A673 (cell line): ENCODE measurements at regions not wholly inside any gene's neighbourhood (a gene's known extent, or its start where the extent isn't known, plus 50 kb on each side); places are given as distances from the start of the nearest gene placed in this dataset.

Source experiments
- EZH2 ChIP-seq: fragments of 200-600 bp; sonication (generic); IDR thresholded peaks from 2 replicates; pipeline ENCODE4 v1.6.1; 2017; ENCODE audit warnings: borderline replicate concordance, low read depth, mild to moderate bottlenecking, mixed read lengths, antibody characterized with exemption, low read length; ENCODE audit not compliant: poor library complexity, severe bottlenecking
- TF ChIP-seq, protein P1 (sequence below): fragments of 300-800, 200-600 bp; sonication (generic); conservative IDR thresholded peaks from 2 replicates; pipeline ENCODE4 v1.5.1; 2017; ENCODE audit warnings: low read depth, mild to moderate bottlenecking, antibody characterized with exemption, low read length, moderate library complexity, mixed read lengths

DNA sequence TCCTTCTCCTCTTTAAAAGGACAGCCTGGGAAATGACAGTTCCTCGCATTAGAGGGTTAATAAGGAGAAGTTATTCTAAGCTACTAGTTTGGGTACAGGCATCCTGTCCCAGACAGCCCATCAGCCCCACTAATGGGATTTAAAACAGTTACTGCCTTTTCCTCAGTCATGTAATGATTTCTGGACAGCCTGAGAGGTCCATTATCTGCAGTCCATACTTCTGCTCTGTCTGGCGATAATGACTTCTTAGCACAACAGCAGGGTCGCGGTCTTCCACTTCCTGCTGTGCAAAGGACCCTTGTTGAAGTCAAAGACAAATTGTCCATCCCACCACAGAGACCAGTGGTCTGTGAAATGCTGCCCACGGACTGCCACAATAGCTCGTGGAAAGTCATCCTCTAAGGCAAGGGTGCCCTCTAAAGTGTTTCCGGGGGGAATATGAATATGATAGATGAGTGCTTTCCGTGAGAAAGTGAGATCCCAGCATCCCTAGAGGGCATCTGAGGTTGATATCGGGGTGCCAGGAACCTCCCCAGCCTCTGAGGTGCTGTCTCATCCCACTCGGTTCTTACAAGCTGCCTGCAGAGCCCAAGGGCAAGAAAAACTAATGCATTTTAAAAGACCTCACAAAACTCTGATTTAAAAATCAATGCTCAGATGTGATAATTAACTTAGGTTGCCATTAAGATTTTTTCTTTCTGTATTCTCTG, 100.7 kb downstream of the SHOX2 start:
- TF ChIP-seq, protein P1, sequence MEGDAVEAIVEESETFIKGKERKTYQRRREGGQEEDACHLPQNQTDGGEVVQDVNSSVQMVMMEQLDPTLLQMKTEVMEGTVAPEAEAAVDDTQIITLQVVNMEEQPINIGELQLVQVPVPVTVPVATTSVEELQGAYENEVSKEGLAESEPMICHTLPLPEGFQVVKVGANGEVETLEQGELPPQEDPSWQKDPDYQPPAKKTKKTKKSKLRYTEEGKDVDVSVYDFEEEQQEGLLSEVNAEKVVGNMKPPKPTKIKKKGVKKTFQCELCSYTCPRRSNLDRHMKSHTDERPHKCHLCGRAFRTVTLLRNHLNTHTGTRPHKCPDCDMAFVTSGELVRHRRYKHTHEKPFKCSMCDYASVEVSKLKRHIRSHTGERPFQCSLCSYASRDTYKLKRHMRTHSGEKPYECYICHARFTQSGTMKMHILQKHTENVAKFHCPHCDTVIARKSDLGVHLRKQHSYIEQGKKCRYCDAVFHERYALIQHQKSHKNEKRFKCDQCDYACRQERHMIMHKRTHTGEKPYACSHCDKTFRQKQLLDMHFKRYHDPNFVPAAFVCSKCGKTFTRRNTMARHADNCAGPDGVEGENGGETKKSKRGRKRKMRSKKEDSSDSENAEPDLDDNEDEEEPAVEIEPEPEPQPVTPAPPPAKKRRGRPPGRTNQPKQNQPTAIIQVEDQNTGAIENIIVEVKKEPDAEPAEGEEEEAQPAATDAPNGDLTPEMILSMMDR = no peak
- no peak for TF ChIP-seq EZH2
